Right lobe of liver (tissue), 4 donors: ENCODE measurements at regions not wholly inside any gene's neighbourhood (a gene's known extent, or its start where the extent isn't known, plus 50 kb on each side); places are given as distances from the start of the nearest gene placed in this dataset.

Source experiments
- POLR2A ChIP-seq: fragments of 450-650 bp; IDR thresholded peaks from one replicate; pipeline ENCODE4 v1.6.1; 2017; ENCODE audit warnings: antibody characterized with exemption, mild to moderate bottlenecking
- TF ChIP-seq, protein P1 (sequence below), 4 donors: fragments of 200-600 bp in 3 of 4; fragments of 450-650 bp in 1 of 4; IDR thresholded peaks; one replicate each; pipeline versions ENCODE4 v1.5.1 to v1.8.0; 2016 to 2022; ENCODE audit warnings: antibody characterized with exemption in 4 of 4, mild to moderate bottlenecking in 2 of 4
- donor health status: DM: no; HTN: no; CAD: no.
- donor health status: DM: no; HTN: no; CAD: no.
- donor health status: DM: no; HTN: yes; CAD: no.

GRCh38 chr4:16977081-16977480, 78.6 kb upstream of the LDB2 start:
- TF ChIP-seq, protein P1, sequence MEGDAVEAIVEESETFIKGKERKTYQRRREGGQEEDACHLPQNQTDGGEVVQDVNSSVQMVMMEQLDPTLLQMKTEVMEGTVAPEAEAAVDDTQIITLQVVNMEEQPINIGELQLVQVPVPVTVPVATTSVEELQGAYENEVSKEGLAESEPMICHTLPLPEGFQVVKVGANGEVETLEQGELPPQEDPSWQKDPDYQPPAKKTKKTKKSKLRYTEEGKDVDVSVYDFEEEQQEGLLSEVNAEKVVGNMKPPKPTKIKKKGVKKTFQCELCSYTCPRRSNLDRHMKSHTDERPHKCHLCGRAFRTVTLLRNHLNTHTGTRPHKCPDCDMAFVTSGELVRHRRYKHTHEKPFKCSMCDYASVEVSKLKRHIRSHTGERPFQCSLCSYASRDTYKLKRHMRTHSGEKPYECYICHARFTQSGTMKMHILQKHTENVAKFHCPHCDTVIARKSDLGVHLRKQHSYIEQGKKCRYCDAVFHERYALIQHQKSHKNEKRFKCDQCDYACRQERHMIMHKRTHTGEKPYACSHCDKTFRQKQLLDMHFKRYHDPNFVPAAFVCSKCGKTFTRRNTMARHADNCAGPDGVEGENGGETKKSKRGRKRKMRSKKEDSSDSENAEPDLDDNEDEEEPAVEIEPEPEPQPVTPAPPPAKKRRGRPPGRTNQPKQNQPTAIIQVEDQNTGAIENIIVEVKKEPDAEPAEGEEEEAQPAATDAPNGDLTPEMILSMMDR (IDR thresholded peaks at IDR 0.05) = no peak
- no peak for TF ChIP-seq POLR2A
